Ovary (tissue), 3 donors: ENCODE measurements at regions not wholly inside any gene's neighbourhood (a gene's known extent, or its start where the extent isn't known, plus 50 kb on each side); places are given as distances from the start of the nearest gene placed in this dataset.

Source experiments
- EP300 ChIP-seq: sonication (generic); formaldehyde crosslinking; IDR thresholded peaks from one replicate; pipeline ENCODE4 v1.6.1; 2017; ENCODE audit warnings: antibody characterized with exemption
- POLR2A ChIP-seq: fragments of 450-650 bp; IDR thresholded peaks from one replicate; pipeline ENCODE4 v1.6.1; 2017; ENCODE audit warnings: antibody characterized with exemption, mild to moderate bottlenecking, moderate library complexity
- TF ChIP-seq, protein P1 (sequence below), 3 donors: fragments of 450-650 bp in 2 of 3; fragments of 200-600 bp in 1 of 3; IDR thresholded peaks; one replicate each; pipeline versions ENCODE4 v1.5.1 to v1.8.0; 2016 to 2022; ENCODE audit warnings: antibody characterized with exemption in 3 of 3, mild to moderate bottlenecking in 1 of 3
- donor health status: DM: no; HTN: no; CAD: no.

DNA sequence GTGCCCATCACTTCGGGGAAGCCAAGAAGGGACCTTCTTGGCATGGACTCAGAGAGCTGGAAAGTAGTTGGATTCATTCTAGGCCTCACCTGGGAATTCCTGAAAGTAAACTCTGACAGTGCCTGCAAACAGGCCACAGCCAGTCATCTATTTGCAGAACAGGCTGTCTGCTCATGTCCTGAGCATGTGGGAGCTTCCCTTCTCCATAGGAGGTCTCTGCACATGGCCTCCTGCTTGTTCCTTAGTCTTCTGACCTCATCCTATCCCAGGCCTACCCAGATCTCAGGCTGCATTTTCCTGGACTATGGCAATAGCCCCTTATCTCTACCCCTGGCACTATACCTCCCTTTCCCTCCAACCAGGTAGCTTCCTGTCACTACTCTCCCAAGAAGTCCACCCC is 67.2 kb upstream of the FSTL4 start:
- TF ChIP-seq EP300 (no peak), POLR2A (no peak)
- TF ChIP-seq, protein P1, sequence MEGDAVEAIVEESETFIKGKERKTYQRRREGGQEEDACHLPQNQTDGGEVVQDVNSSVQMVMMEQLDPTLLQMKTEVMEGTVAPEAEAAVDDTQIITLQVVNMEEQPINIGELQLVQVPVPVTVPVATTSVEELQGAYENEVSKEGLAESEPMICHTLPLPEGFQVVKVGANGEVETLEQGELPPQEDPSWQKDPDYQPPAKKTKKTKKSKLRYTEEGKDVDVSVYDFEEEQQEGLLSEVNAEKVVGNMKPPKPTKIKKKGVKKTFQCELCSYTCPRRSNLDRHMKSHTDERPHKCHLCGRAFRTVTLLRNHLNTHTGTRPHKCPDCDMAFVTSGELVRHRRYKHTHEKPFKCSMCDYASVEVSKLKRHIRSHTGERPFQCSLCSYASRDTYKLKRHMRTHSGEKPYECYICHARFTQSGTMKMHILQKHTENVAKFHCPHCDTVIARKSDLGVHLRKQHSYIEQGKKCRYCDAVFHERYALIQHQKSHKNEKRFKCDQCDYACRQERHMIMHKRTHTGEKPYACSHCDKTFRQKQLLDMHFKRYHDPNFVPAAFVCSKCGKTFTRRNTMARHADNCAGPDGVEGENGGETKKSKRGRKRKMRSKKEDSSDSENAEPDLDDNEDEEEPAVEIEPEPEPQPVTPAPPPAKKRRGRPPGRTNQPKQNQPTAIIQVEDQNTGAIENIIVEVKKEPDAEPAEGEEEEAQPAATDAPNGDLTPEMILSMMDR (IDR thresholded peaks at IDR 0.05) = no peak
